NCI-H446 (cell line): ENCODE measurements at regions not wholly inside any gene's neighbourhood (a gene's known extent, or its start where the extent isn't known, plus 50 kb on each side); places are given as distances from the start of the nearest gene placed in this dataset.
A peak's percentile ranks its signal among the peaks of the same experiment; 100 is the strongest.
"Not testable (repeated sequence)": the region's sequence is repeated elsewhere in the genome, so short reads cannot be mapped to it uniquely, and the experiment has no call there.

Experiments used
- DNase-seq, 2 experiments: peaks; one replicate each; lab custom pipeline; 2025; lab: John Stamatoyannopoulos, UW

DNA sequence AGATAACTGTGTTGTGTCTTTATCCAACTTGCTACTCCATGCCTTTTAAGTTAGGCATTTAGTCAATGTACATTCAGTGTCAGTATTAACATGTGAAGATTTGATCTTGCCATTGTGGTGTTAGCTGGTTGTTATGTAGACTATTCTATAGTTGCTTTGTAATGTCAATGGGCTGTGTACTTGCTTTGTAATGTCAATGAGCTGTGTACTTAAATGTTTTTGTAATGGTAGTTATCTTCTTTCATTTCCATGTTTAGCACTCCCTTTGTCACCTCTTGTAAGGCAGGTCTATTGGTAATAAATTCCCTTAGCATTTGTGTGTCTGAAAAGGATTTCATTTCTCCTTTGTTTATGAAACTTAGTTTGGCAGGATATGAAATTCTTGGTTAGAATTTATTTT, 53.4 kb downstream of the MC4R start:
- no peak for DNase-seq

DNA sequence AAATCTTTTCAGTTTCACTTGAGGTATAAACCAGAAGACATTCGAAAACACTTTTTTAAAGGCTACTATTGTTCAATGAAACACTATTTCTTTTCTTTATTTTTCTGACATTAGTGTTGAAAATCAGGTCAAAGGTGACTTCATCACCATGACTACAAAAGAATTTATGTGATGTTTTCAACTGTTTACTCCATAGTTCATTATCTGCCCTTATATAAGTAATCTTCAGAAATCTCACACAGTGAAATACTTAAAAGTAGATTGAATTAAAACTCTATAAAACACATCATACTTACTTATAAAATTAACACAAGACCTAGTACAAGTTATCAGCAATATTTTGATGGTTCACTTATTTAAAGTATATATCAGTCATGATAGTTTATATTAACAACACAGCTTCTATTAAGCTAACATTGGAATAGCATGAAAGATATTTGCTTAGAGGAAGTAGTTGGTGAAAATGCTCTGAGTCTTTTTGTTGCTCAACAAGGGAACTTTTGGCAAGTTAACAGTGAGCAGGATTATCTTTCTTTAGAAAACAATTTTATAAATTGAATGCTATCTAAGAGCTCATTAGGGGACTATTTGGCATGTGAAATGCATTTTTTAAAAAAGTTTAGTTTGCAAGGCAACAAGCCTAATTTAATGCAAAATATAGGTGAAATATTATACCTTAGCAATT, 60.8 kb downstream of the MC4R start:
- no peak for DNase-seq

DNA sequence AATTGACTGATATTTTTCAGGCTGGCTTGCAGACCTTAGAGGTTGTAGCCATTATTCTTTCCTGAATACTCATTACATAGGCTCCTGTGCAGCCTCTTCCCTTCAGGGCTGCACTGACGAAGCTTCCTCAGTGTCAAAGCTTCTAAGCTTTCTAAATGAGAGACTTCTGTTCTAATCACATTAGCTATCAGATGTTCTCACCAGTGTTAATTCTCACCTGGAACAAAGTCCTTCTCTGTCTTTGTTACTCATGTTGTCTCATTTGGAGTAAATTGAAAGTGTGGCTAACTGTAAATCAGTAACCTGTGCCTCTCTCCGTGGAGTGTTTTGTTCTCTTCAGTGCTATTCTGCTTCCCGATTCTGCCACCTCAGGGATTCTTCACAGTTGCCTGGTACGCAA, 76.9 kb downstream of the MC4R start:
- no peak for DNase-seq

DNA sequence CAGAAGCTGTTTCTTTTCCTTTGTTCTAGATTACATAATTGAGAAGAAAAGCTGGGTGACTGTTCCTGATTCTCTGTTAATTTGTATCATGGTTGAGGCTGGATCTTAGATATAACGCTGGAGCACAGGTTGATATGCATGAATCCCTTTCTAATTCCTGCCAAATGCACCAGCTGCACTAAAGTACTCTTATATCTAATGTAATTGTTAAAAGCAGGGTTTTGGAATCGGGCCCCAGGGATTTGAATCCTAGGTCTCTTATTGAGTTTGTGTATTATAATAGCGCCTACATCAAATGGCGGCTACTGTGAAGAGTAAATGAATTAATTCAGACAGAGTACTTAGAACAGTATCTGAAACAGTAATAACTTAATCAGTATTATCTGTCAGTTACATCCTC, 80.4 kb downstream of the MC4R start:
- no peak for DNase-seq

DNA sequence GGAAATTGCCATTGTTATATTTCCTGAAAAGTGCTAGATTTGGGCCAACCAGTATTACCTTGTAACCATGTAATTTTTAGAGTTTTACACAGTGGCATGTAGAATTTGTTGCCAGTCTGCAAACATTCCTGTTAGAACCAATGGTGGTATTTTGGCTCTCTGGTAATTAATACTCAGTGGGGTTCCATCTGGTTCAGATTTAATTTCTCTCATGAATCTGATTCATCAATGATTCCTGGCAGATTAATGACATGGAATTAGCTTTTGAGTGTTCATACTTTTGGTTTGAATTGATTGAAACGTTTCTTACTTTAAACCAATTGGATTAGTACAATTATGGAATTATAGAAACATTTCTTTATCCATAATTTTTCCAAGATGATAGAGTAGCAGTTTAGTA, 93.2 kb downstream of the MC4R start:
- DNase-seq: peak in 1 of 2 experiments; percentile 3

DNA sequence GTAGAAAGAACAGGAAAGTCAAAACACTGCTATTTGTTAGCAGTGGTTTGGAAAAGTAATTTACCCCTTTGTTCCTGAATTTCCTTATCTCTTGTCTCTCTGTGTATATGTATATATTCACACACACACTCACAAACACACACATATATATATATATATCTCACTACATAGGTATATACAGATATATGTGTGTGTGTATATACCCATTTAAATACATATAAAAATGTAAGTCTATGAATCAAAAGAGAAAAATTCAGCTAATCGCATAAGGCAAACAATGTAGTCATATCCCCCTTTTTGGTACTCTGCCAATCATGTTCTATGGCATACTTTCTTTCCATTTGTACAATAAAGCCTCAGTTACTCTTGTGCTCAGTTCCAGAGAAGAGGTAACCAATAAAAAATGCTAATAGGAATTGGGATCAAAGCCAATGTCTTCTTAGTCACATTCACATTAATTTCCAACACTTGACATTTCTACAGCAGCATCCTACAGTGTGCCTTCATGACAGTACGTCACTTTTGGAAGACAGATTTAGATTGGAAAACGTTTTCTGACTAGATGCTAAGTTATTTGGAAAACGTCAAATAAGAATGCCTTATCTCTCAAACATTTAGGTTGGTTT, 94.6 kb downstream of the MC4R start:
- peak; percentile 36 to 76 for DNase-seq

DNA sequence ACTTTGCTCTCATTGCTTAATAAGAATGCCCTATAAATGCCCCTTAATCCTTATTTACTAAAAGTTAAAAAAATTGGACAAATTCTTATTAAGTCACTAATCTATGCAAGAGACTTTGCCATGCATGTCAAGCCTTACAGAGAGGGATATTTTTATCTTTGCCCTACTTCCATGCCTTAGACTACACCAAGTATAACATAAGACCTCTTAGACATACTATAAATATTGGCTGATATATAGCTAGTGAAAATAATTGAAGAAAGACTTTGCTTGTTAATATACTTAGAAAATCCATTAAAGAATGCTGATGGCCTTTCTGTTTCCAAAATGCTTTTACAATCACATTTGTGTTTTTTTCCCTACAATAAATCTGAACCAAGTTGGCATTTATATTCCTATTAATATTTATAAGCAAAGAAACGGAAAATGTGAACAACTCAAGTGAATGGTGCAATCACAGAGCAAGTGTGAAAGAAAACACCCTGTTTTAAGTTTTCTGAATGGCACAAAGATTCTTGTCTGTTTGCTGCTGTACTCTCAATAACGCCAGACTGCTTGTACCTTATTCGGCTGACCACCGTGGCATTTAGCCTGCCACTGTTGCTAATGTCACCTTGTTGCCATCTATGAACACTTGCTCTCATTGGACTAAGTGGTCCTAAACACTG, 105.0 kb downstream of the MC4R start:
- DNase-seq: no peak

DNA sequence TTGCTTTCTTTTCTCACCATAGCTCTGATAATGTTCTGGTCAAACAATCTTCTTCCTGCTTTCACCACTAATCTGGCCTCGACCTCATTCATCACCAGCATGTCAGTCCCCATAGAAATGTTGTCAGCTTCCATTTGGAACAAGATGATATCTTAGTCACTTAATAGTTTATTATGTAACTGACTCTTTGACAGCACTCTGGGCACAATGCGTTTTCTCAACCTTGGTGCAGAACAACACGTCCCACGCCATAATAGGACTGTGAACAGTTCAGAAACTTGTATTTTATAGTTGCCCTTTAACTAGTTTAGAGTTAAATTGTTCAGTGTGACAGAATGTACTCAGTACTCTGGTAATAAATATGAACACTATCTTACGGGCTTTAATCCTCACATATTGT, 106.0 kb downstream of the MC4R start:
- DNase-seq: no peak

DNA sequence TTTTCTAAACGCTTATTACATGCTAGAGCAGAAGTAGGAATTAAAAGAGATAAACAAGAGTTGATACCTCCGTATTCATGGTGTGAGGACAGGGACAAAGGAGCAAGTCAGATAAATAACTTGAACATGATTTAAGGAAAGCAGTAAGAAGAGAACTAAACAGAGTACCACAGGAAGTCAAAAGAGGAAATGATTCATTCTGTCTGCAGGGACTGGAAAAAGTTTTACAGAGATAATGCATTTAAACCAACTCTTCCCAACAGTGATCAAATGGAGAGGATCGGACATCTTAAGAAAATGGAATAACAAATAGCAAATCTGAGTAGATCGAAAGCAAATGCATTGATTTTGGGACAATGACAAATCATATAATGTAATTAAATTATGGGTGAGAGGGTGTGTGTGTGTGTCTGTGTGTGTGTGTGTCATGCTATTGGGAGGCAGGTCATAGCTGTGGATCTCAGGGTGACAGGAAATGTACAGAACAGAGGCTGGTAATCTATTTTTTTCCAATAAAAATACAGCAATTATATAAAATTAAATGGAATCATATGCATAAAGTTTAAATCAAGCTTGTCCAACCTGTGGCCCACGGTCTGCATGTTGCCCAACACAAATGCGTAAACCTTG, 113.4 kb downstream of the MC4R start:
- DNase-seq: no peak

DNA sequence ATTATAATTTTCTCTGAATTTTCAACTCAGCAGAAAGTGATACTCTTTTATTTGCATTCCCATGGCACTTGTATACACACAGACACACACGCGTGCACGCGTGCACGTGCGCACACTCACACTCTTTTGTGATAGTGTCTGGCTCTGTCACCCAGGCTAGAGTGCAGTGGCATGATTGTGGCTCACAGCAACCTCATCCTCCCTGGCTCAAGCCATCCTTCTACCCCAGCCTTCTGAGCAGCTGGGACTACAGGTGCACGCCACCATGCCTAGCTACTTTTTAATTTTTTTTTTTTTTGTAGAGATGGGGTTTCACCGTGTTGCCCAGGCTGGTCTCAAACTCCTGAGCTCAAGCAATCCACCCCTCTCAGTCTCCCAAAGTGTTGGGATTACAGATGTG, 123.2 kb downstream of the MC4R start:
- DNase-seq: no peak

DNA sequence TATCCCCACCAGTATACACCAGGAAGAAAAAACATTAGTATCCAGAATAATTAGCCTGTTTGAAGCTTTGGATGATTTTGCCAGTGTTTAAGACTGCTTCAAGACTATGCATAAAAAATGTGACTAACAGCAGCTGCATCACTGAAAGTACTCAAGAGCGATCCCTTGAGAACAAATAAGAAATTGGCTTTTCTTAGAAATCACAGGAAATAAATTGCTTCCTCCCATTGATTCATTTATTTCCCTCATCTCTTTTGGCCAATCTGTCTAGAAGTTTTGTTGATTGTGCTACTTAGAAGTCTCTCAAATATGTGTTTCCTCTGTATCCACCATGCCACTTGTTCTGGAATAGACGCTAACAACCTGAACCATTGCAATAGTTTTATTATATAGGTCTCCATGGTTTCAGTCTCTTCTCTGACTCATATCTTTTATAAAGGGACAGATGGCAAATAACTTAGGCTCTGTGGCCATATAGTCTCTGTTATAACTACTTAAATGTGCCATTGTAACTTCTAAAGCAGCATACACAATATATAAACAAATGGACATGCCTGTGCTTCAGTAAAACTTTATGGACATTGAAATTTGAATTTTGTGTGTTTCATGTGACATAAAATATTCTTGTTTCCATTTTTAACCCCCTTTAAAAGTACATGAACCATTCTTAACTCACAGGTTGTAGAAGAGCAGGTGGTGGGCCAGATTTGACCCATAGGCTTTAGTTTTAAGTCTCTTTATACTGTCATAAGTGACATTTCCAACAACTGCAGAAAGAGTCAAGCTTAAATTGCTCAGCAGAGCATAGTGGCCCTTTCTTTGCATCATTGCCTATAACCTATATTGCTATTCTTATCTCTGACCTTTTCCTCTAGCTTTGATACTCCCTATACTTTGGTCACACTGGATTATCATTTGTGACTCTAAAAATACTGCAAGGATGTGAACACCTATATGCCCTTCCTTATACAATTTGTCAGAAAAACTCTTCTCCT, 123.9 kb downstream of the MC4R start:
- DNase-seq: no peak

DNA sequence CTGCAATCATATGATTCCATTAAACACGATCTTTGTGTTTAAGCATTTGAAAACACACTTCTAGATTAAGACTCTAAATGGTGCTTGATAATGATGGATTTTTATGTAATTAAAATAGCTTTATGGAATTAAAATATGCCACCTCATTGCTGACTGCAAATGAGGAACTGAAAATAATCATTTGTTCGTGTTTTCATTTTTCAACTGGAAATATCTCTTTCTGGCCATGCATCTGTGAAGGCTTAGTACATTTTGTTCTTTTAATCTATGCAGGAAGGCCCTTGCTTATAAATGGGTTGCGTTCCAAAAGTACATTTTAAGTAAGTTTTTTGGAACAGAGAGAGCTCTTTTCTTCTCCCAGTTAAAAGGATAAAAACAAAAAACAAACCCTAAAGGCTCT, 125.5 kb downstream of the MC4R start:
- no peak for DNase-seq

DNA sequence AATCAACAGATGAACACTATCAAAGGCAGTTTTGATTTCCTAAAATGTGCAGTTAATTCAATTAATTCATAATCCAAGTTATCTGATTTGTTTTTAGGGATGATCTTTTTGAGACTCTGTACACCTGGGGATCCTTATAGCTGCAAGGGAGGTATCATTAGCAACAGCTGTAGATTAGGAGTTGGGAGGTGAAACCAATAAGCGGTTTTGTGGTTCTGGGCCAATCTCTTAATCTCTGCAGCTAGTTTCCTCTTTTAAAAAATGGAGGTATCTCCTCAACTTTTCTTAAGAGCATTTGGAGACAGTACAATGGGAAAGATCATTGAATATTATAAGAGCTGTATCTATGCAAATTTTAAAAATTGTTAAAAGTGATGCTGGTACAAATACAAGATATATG, 126.0 kb downstream of the MC4R start:
- DNase-seq: no peak

DNA sequence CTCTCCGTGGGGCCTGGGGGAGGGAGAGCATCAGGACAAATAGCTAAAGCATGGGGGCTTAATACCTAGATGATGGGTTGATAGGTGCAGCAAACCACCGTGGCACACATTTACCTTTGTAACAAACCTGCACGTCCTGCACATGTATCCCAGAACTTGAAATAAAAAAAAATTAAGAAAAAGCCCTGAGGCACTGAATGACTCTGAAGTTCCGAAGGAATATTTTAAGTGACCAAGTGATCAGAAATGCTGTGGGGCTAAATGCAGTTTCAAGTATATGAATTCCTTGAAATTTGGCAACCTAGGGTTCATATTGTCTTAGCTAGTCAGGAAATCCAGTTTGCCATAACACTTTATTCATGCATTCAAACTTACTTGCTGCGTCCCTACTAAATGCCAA, 127.5 kb downstream of the MC4R start:
- no peak for DNase-seq

DNA sequence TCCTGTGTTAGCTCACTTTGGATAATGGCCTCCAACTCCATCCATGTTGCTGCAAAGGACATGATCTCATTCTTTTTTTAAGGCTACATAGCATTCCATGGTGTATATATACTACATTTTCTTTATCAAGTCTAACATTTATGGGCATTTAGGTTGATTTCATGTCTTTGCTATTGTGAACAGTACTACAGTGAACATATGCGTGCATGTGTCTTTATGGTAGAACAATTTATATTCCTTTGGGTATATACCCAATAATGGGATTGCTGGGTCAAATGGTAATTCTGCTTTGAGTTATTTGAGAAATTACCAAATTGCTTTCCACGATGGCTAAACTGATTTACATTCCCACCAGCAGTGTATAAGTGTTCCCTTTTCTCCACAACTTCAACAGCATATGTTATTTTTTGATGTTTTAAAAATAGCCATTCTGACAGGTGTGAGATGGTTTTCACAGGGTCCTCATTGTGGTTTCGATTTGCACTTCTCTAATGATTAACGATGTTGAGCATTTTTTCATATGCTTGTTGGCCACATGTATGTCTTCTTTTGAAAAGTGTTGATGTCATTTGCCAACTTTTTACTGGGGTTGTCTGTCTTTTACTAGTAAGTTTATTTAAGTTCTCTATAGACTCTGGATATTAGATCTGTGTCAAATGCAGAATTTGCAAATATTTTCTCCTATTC, 133.4 kb downstream of the MC4R start:
- not testable (repeated sequence) for DNase-seq

DNA sequence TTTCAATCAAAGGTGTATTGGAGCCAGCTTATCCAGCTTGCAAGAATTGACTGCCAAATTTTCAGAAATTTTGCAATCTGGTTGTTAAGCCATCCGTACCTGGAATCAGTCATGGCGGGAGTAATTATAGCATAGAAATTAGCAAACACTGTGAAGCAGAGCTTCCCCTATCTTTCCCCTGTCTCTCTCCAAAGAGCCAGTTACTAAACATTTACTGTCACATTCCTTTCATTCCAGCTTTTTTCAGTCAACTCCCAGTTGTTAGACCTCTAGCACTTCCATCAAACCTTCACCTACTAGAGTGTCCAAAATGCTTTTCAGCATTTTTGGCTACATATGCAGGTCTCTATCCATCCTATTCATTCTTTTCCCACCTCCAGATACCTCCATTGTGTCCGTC, 137.4 kb downstream of the MC4R start:
- DNase-seq: no peak

DNA sequence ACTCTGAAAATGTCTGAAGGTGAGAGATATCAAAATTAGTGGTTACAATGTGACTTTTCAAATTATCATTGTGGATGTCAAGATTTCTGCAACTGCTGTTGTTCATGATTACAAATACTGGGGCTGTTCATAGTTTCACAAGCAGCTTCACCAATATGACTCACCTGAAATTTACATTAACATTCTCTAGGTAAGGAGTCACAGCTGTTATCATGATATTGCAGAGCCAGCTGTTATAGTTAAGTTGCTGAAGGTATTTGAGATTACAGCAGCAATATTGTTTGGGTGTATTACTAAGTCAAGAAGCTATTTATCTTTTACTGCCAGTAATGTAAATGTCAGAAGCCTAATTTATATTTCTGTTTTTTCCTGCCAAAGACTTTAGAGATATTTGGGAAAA, 140.0 kb downstream of the MC4R start:
- no peak for DNase-seq

DNA sequence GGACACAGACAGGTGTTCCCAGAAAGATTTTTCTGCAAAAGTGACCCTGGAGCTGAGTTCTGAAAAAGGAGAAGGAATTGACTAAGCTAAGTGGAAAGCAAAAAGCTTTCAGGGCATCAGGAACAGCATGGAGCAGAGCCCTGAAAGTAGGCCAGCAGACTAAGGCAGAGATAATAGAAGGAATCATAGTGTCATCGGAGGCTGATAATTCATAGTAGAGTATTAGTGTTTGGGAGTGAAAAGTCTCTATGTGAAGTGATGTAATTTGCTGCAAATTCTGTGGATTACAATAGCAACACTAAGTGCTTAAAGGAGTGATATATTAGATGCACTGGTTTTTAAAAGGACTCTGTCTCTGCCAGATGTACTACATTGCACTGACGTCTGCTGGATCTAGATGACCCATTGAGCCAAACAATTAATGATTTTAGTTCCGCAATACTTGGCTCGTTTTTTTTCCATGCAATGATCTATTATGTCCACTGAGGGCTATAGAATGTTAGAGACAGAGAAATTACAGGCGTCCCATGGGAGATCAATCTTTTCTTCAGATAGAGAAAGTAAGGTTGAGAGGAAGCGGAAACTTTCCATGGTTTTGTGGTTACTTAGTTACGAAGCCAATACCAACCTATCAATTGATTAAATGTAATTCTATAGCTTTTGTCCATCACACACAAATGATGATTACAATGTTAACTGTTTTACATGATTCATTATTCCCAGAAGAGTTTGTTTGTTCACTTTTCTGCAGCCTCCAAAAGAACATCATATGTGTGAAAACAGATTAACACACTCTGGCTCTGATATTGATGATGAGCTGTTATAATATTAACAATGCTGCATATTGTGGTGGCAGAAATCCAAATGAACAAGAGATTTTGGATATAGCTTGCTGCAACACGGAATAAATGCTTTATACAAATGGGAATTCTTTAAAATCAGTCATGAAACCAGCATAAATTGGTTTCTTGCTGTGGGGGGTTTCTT, 143.7 kb downstream of the MC4R start:
- DNase-seq: no peak

DNA sequence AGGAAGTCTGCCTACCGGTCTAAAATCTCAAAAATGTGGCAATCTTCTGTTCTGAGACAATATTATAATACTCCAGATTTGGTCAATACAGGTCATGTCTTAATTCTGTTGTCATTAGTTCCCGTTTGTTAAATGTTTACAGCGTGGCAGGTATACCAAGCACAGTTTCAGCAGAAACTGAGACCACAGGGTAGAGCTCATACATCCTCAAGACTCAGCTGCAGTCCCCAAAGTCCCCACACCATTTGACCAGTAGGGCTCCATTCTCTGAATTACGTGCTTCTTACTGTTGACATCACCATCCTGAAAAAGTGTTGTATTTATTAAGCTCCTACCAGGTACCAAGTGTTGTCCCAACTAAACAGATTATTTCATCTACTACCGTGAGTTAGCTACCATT, 157.1 kb downstream of the MC4R start:
- DNase-seq: no peak

DNA sequence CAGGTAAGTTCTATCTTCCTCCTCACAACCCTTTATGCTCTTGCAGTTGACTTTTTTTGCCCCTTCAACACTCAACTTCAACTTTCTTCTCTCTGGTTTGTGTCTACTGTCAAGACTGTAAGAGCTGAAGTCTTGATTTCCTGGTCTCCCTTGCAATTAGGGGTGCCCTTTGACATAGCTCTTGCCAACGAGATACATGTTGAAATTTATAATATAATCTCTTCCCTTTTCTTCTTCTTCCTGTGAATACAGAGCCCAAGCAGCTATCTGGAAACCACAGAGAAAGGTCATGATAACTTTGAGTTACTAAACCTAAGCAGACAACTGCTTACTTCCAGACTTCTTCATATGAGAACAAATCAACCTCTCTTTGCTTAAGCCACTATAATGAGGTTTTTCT, 163.5 kb downstream of the MC4R start:
- DNase-seq: no peak
